HG03039 (cell line): ENCODE measurements at regions not wholly inside any gene's neighbourhood (a gene's known extent, or its start where the extent isn't known, plus 50 kb on each side); places are given as distances from the start of the nearest gene placed in this dataset.

Experiments used
- ATAC-seq: cut with Tn5 transposase; IDR thresholded peaks from one replicate; pipeline ENCODE4 v1.9.1; 2021; ENCODE audit warnings: mild to moderate bottlenecking, moderate library complexity; ENCODE audit not compliant: unreplicated experiment

DNA sequence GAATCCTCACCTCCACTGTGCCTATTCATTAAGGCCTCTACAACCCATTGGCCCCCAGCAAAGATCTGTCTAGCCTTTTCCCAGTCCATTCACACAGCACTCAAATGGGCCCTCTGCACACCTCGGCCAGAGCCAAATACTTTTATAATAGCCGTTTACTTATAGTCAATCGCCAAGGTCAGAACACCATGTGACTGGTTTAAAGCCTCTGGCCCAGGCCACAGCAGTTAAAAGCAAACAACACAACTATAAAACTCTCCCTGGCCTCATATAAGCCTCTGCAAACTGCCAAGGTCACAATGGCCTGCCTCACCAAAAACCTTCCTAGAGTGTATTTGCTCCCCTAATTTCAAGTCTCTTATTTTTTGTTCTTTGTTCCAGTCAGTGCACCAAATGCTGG lies 562.6 kb downstream of the CAAP1 start:
- ATAC-seq: no peak

DNA sequence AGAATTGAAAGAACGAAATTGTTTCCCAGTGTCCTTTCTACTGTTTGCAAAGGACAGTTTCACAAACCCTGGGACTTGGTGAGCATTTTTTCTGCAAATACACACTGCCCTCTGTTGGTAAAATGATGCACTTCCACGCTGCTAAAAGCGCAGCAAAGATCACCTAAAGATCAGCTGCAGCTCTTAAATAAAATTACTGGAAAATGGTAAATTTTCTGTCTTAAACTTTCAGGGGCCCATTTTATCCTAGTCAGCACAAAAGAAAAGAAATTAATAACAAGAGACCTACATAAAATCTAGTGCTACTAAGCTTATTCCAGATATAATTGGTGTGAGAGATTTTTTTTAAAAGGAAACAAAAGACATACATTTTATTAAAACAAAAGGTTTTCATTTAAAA lies 566.0 kb downstream of the CAAP1 start:
- peak; percentile 65 for ATAC-seq

DNA sequence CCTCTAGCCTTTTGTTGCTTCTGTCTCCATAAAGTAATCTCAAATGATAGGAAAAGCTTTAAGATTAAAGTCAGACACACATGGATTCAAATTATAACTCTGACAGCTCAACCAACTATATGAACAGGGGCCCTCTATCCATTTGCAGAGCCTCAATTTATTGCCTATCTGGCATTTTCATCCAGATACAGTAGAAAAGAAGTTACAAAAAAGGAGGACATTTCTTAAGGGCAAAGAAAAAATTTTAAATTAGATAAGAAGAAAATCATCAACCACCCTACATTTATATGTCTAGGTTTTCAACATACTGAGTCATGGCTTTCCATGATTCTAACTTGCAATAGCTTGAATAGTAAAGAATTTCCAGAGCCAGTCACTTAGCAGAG lies 567.2 kb downstream of the CAAP1 start:
- no peak for ATAC-seq

DNA sequence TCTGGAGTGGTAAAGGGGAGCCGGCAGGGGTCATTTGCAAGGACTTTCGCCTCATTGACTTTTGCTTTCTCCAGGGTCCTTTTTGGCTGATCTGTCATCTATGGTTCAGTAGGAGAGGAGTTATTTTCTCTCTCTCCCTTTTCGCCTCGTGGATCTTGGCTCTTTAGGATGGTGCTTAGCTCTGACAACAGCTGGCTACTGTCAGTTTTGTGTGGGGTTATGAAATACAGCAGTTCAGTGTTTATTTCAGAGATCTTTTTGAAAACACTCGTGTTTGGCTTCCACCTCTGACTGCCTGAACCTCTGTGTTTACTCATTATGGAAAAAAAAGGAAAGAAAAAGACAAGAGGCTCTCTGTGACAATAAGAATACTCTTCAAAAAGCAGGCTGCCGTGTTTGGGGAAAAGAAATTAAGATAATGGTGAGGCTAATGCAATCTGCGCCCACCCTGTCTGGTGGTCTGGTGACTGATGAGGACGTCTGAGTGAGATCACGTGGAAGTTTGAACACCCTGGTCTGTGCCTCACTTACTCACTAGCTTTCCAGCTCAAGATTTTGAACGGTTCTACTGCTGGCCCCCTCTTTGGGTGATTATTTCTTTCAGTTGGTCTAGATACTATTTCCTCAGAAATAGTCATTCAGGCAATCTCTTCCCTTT lies 567.7 kb downstream of the CAAP1 start:
- no peak for ATAC-seq

DNA sequence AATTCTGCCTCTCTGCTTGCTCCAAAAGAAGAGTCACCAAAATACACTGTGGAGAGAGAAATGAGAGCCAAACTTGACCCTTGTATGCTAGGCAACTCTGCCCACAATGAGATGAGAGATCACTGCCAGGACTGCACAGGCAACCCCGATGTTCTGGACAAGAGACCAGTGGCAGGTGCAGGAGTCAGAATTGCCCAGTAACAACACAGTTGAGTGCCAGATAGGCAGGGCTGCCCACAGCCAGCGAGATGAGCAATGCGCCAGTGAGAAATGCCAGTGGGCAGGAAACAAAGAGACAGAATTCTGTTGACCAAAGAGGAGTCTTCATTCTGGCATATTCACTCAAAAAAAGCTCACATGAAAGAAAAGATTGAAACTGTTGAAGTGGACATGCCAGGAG lies 570.7 kb downstream of the CAAP1 start:
- ATAC-seq: no peak

DNA sequence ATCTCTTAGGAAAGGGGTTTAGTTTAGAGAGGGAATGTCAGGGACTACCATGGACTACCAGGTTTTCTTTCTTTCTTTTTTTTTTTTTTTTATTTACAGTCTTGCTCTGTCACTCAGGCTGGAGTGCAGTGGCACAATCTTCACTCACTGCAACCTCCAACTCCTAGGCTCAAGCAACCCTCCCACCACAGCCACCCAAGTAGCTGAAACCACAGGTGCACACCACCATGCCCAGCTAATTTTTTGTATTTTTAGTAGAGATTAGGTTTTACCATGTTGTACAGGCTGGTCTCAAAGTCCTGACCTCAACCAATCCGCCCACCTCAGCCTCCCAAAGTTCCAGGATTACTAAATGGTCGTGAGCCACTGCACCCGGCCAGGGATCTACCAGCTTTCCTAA lies 572.7 kb downstream of the CAAP1 start:
- ATAC-seq: no peak

DNA sequence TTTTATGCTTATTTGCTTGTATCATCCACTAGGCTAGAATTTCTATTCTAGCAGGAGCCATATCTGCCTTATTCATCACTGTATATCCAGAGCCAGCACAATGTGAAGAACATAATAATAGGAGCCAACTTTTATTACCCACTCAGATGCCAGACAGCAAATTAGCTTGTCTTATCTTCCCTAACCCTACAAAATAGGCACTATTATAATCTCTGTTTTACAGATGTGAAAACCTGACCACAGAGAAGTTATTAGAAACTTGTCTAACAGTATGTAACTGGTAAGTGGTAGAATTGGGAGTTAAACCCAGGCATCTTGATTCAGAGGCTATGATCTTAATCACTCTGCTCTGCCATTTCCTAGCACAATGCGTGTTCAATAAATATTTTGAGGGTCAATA lies 579.5 kb downstream of the CAAP1 start:
- no peak for ATAC-seq

DNA sequence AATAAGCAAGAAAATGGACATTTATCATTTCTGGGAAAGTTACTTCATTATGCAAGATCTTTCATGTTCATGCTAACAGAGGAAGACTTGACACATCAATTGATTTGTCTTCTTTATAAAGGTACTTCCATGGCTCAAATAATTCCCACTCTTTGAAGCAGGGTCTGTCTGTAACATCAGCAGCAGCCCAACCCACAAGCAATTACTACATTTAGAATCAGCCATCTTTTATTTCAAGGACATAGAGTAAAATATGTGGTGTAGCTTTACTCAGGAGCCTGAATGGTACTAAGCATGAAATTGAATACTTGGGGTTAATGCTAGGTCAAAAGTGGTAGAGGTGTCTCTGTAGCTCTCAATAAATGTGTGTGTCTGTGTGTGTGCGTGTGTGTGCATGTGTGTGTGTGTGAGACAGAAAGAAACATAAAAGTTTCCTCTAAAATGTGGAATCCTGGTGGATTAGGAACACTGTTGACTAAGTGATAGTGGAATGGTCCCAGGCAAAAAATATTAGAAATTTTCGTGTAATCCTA lies 581.1 kb downstream of the CAAP1 start:
- no peak for ATAC-seq

DNA sequence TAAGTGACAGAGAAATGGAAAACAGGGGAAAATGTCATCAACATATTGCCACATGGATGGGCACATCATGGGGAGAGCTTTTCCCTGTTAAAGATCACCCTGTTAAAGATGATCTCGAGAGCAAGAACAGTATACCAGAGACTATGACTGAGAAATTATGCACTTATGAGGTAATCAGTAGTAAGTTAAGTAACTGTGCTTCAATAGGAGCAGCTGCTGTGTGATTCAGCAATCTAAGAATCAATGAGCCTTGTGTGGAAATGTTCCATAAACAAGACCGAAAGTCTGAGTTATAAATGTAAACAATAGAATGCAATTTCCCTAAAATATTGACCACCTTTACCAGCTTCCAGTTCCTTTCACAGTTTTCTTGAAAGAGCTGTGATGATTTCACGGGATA lies 582.3 kb downstream of the CAAP1 start:
- no peak for ATAC-seq

DNA sequence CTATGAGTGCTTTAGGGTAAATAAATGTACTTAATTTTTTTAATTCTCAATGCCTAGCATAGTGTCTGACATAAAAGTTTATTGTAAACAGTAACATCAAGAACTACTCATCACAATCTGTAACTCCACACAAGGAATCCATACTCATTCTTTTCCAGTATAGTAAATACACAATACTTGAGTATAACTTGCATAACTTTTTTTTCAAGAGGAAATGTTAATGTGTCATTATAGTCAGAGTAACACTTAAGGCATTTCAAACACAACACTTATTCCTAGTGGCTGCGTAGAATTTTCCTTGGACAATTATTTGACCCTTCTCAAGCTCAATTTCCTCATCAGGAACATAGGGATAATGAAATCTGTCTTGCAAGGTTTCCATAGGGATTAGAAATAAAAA lies 584.3 kb downstream of the CAAP1 start:
- no peak for ATAC-seq

DNA sequence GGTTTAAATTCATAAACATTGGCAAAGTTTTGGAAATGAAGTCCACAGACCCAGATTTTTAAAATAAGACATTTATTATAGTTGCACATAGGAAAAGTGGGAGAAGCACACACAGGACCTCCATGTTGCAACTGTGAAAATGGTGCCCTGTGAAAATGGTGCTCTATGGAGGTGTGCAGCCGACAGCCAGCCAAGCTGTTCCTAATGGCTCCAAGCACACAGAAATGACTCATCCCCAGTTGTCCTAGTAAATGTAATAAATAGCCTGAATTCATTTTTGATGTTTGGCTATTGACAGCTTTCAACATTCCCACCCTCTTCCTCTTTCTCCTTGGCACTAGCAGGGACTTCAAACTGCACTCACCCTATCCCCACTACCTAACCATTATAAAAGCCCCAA lies 590.9 kb downstream of the CAAP1 start:
- ATAC-seq: no peak

DNA sequence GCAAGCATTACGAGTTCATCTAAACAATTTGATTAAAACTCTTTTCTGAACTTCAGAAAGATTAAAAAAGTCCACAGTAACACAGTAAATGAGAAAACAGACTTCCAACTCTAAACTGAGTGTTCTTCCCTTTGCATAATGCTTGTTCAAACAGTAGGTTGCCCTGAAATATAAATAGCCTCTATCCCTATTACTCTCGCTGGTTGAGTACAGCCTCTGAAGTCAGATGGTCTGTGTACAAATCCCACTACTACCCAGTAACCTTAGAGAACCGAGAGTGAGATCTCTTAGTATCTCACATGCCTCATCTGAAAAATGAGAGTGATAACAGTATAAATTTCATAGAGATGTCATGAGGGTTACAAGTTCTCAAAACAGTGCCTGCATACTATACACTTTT lies 591.6 kb downstream of the CAAP1 start:
- no peak for ATAC-seq

DNA sequence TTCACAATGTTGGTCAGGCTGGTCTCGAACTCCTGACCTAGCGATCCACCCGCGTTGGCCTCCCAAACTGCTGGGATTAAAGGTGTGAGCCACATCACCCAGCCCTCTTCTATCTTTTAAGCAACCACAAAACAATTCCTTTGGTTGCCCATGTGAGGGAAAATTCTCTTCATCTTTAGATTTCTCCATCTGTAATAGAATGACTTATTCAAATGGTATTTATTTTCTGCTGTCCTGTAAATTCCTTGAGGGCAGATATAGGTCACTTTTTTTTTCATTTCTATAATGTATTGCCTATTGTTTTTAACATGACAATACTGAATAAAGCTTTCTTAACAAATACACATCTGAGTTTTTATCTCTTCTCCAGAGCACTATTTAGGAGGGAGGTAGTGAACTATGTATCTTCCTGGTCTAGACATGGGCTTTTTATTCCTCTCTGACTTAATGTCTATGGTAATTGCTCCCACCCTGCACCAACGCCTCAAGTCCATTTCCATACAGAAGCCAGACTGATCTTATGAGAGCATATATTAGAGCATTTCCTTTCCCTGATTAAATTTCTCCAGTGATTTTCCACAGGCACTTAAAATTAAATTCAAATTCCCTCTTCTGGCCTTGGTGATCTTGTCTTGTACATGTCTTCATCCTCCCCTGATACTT lies 595.6 kb downstream of the CAAP1 start:
- ATAC-seq: no peak

DNA sequence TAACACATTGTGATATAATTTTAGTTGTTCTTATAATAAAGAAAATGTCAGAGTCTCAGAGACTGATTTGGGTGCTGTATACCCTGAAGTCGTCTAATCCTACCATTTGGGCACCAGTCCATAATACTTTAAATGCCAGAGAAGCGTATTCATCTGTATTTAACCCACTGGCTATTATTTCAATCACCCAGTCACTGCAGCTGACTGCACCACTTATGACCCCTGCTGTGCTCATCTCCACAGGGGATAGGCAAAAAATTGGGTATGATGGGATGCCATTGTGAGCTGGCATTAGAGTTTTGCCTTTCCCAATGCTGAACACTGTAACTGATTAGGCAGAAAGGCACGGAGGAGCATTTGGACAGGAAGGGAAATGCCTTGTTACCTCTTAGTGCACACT lies 599.7 kb downstream of the CAAP1 start:
- ATAC-seq: no peak

DNA sequence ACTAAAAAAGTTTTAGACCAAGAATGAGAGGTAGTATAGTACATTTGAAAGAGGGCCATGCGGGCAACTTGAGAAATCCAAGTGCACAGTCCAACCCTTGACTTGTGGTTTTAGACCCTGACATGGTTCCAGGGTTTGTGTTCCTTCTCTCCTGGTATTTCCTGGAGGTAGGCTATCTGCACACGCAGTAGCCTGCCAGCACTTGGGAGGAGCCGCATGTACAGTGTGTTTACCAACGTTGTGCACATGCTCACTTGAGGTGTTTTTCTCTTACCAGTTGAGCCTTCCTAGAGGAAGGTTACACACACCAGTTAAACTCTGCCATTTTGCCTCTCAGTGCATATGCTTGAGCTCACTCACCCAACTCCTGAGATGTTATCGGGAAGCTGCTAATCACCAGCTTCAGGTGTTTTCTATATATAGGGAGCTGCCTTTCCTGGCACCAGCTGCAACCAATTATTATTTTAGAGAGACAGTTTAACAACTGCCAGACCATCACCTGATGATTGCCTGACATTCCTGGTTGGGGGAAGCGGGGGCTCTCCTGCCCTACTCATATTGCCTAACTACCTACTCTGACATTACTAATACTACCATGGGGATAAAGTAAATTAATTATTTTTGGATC lies 593.4 kb upstream of the TUSC1 start:
- ATAC-seq: no peak

DNA sequence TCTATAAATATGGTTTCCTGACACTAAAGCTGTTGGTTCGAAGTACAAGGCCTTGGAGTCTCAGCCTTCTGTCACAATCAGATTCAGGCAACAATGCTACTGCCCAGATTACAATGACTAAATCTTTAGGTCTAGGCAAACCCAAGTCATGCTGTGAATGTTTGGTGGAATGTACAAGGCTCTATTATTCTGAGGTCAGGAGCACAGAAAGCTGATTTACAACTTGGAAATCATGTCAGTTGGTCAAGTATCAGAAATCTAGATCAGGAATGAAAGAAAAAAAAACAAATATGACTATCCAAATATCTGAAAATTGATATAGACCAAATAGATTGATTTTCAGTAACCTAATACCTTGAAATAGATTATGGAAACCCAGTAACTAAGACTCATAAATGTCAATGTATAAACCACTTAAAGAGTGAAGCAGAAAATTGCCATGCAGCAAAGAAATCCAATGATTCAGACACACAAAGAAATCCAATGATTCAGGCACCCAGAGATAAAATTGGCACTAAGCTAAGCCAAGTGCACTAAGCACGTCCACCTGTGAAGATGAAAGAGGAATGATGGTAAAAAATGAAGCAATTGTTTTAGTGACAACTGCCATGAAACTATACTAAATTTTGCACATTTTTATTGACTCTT lies 588.0 kb upstream of the TUSC1 start:
- no peak for ATAC-seq

DNA sequence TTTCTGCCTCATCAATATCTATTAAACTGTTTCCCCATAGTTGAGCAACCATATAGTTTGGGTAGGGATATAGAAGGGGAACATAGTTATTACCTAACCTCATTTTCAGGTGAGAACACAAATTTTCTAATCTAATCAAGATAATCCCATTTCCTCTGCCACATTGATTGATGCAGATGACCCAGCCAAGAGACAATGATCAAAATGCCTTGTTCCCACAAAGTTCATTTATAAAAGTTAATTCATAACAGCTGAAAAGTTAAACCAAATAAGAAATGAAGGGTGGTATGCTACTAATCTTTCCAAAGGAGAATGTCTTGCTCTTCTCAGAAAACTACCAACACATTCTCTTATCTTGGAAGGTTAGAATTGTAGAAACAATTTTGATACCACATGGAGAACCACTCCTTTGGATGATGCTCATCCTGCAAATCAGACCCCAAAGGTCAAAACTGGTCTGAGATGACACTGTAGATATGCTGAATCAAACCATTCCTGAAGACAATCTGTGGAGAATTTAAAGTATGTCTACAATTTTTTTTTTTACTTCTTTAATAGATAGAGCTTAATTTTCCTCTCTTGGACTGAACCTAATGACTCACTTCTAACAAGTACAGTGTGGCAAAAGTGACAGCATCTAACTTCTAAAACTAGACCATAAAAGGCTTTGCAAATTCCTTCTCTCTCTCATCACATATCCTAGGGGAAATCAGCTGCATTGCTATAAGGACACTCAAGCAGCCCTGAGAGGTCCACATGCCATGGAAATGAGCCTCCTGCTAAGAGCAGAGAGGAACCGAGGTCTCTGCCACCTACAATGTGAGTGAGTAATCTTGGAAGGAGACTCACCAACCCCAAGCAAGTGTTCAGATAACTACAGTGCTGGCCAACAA lies 586.7 kb upstream of the TUSC1 start:
- no peak for ATAC-seq

DNA sequence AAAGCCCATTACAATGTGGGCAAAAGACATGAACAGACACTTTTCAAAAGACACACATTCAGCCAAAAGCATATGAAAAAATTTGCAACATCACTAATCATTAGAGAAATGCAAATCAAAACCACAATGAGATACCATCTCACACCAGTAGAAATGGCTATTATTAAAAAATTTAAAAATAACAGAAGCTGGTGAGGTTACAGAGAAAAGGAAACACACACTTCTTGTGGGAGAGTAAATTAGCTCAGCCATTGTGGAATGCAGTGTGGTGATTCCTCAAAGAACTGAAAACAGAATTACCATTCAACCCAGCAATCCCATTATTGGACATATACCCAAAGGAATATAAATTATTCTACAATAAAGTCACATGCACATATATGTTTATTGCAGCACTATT lies 585.2 kb upstream of the TUSC1 start:
- ATAC-seq: no peak

DNA sequence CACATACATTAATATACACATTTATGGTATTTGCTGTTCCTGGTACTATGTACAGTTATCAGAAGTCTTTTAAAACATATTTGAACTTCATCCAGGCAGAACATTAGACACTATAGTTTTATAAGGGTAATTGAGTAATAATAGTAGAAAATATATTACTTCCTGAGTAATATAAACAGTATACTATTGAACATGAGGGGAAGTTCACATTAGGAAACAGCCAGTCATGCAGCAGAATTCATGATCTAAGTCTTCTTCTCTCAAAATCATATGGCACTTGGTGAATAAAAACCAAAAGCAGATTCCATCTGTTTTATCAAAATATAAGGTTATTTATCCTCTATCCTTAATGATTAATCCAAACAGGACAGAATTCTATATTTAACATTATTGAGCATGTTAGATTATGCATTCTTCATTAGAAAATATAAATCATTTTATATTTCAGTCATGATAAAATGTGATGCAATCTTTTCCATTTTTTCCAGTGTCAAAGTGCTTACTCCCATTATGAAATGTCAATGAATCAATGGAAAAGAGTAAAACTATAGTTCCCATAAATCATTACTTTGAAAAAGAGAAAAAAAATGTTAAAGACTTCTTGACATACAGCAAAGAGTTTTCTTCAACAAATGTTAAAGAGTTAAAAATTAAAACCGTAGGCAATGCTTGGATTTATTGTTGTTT lies 584.3 kb upstream of the TUSC1 start:
- ATAC-seq: no peak
